Memory B cell (primary cell): ENCODE measurements at regions not wholly inside any gene's neighbourhood (a gene's known extent, or its start where the extent isn't known, plus 50 kb on each side); places are given as distances from the start of the nearest gene placed in this dataset.
"Not testable (repeated sequence)": the region's sequence is repeated elsewhere in the genome, so short reads cannot be mapped to it uniquely, and the experiment has no call there.

Experiments
- ATAC-seq: fragments of 150-1000 bp; cut with Tn5 transposase; 2 replicates; pipeline ENCODE4 v1.10.0; 2021; ENCODE audit warnings: low read depth, mild to moderate bottlenecking, moderate library complexity
- DNase-seq, 2 donors: peaks; one replicate each; pipeline ENCODE4 v3.0.0; 2022; ENCODE audit warnings: low spot score in 2 of 2
- H3K27ac Mint-ChIP-seq: one replicate; pipeline ENCODE4 v1.8.0; 2022; ENCODE audit warnings: mild to moderate bottlenecking, moderate library complexity, mixed read lengths
- H3K27me3 Mint-ChIP-seq: one replicate; pipeline ENCODE4 v1.8.0; 2022; ENCODE audit warnings: mixed read lengths
- H3K36me3 Mint-ChIP-seq: one replicate; pipeline ENCODE4 v1.8.0; 2022; ENCODE audit warnings: mild to moderate bottlenecking, mixed read lengths
- H3K4me1 Mint-ChIP-seq: one replicate; pipeline ENCODE4 v1.8.0; 2022; ENCODE audit warnings: mixed read lengths
- H3K4me3 Mint-ChIP-seq: one replicate; pipeline ENCODE4 v1.8.0; 2022; ENCODE audit warnings: mild to moderate bottlenecking, moderate library complexity, mixed read lengths
- H3K9me3 Mint-ChIP-seq: one replicate; pipeline ENCODE4 v1.8.0; 2022; ENCODE audit warnings: mixed read lengths

- no peaks in the 10 kb centered on the region for H3K36me3 Mint-ChIP-seq
- ATAC-seq = no peak
- no peaks in the 10 kb centered on the region for H3K9me3 Mint-ChIP-seq
- no peak overlapping the region for H3K4me3 Mint-ChIP-seq
- no peaks in the 10 kb centered on the region for H3K27me3 Mint-ChIP-seq
- H3K4me1 Mint-ChIP-seq = no peaks in the 10 kb centered on the region
- no peak overlapping the region for H3K27ac Mint-ChIP-seq
- DNase-seq = no peak
Measured at GRCh38 chr3:153277029-153277428, 115.0 kb downstream of the RAP2B start.

- DNase-seq, H3K27me3 Mint-ChIP-seq, H3K27ac Mint-ChIP-seq, H3K4me3 Mint-ChIP-seq, H3K9me3 Mint-ChIP-seq, H3K36me3 Mint-ChIP-seq, H3K4me1 Mint-ChIP-seq, ATAC-seq: not testable (repeated sequence)
Measured at GRCh38 chr3:153281236-153281997, 119.4 kb downstream of the RAP2B start.

GRCh38 chr3:153282355-153282754, 120.3 kb downstream of the RAP2B start:
- no peak for ATAC-seq
- H3K27me3 Mint-ChIP-seq = no peaks in the 10 kb centered on the region

DNA sequence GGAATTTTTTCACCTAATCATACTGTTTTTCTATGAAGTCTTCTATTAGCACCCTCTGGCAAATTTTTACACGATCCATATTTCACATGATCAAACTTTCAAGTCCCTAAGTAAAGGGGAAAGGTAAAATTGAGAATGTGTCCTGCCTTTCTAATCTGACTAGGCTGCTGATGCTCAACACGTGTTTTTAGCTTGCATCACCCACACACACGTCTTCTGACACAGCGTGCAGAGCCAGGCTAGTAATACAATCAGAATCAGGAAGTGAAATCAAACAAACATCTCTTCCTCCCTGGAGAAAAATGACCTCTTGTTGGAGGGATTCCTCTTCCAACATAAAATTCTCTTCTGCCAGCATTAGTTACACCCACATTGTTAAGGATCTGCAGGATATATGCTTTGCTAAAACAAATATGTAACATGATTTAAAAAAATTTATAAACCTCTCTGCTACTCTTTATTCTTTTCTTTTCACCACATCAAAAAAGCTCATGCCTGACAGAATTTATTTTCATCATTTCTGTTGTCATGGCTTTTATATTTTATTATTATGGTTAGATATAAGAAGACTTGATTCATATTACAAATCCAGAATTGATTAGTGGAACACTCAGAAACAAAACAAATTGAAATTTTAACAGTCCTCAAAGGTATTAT, 122.4 kb downstream of the RAP2B start:
- H3K9me3 Mint-ChIP-seq = no peaks in the 10 kb centered on the region
- no peaks in the 10 kb centered on the region for H3K27me3 Mint-ChIP-seq
- peak; percentile 94 for ATAC-seq
- H3K27ac Mint-ChIP-seq = peak overlapping the region; percentile 75
- DNase-seq = peak in 1 of 2 donors; percentile 9
- peaks cover 11% of the 10 kb centered on the region for H3K4me1 Mint-ChIP-seq
- no peaks in the 10 kb centered on the region for H3K36me3 Mint-ChIP-seq
- H3K4me3 Mint-ChIP-seq = no peak overlapping the region

More at GRCh38 chr3:153282355-153282754, 120.3 kb downstream of the RAP2B start:
- H3K9me3 Mint-ChIP-seq = no peaks in the 10 kb centered on the region
- peaks cover 7% of the 10 kb centered on the region for H3K4me1 Mint-ChIP-seq
- H3K4me3 Mint-ChIP-seq = no peak overlapping the region
- no peak overlapping the region for H3K27ac Mint-ChIP-seq
- no peak for DNase-seq
- no peaks in the 10 kb centered on the region for H3K36me3 Mint-ChIP-seq

DNA sequence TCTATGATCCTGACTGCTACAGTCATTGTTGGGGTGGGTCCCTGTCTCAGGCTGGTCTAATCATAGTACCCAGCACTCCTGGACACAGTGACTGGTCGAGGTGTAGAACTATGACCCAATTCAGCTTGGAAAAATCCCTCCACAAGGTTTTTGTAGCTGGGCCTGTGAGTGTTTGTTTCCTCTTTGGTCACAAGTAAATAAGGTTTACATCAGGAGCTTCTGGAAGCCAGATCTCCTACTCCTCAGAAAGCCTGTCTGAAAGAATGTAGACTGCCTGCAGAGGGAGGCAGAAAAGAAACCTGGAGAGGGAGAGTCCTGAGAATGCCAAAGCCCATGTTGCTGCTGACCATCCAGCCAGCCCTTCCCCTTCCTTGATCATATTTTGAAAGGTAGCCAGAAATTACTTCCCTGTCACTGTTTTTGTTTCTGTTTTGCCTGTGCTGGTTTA, 123.2 kb downstream of the RAP2B start:
- no peaks in the 10 kb centered on the region for H3K36me3 Mint-ChIP-seq
- no peak overlapping the region for H3K4me3 Mint-ChIP-seq
- H3K9me3 Mint-ChIP-seq = no peaks in the 10 kb centered on the region
- DNase-seq (no peak), ATAC-seq (no peak)
- peaks cover 11% of the 10 kb centered on the region for H3K4me1 Mint-ChIP-seq
- H3K27me3 Mint-ChIP-seq = no peaks in the 10 kb centered on the region
- H3K27ac Mint-ChIP-seq = no peak overlapping the region

DNA sequence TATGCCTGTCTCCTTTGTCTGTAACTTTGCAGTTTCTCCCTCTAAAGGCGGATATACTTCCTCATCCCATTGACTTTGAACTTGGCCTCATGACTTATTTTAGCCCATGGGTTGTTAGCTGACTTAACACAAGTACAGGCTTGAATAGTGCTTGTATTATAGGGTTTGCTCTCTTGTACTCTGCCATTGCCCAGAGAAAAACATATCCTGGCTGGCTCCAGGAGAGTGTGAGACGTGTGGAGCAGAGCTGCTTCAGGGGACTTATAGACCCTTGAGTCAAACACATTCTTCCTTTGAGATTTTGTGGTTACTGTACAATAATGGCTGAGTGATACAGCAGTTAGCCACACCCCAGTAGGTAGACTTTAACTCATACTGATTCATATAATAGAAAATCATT, 124.0 kb downstream of the RAP2B start:
- DNase-seq (no peak), ATAC-seq (no peak)
- H3K27me3 Mint-ChIP-seq = no peaks in the 10 kb centered on the region
- H3K9me3 Mint-ChIP-seq = no peaks in the 10 kb centered on the region
- H3K4me3 Mint-ChIP-seq = no peak overlapping the region
- H3K4me1 Mint-ChIP-seq = peaks cover 11% of the 10 kb centered on the region
- peak overlapping the region; percentile 50 for H3K27ac Mint-ChIP-seq
- H3K36me3 Mint-ChIP-seq = no peaks in the 10 kb centered on the region

GRCh38 chr3:153287017-153287416, 125.0 kb downstream of the RAP2B start:
- Mint-ChIP-seq H3K27me3 (no peaks in the 10 kb centered on the region), H3K9me3 (no peaks in the 10 kb centered on the region), H3K4me3 (no peak overlapping the region), H3K4me1 (peaks cover 16% of the 10 kb centered on the region), H3K27ac (no peak overlapping the region), H3K36me3 (no peaks in the 10 kb centered on the region)
- no peak for ATAC-seq
- no peak for DNase-seq

- Mint-ChIP-seq H3K36me3 (no peaks in the 10 kb centered on the region), H3K9me3 (no peaks in the 10 kb centered on the region), H3K27ac (no peak overlapping the region), H3K4me3 (no peak overlapping the region), H3K27me3 (no peaks in the 10 kb centered on the region), H3K4me1 (peaks cover 14% of the 10 kb centered on the region)
- no peak for DNase-seq
- ATAC-seq = no peak
Measured at GRCh38 chr3:153289334-153289808, 127.3 kb downstream of the RAP2B start.

DNA sequence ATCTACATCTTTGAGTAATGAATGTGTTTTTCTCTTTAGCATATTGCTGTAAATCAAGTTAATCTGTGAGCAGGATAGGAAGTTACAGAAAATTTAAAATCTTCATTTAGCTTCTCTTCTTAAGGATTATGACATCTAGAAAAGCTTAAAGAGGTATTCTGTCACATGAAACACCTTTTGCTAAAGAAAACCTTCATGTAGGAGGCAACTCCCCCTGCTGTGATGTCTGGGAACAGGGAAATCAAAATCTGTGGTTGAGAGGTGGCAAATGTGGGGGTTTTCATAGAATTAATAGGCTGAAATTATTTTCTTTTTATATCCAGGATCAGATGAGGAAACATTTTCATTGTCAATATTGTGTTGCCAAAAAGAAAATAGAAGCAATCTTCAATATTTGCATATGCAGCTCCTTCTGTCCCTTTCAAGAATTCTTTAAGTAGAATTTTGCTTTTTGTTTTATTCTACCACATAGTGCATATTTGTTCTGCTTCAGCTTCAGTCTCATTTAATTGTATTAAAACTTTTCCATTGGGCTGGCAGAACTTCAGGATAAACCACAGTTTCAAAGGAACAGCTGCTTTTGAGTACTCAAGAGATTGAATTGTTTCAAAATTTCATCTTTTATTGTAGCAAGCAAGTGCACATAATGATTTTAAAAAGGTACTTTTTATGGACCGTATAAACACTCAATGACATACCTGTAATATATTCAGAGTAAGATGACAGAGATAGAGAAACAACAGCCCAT, 128.4 kb downstream of the RAP2B start:
- no peak for ATAC-seq

DNA sequence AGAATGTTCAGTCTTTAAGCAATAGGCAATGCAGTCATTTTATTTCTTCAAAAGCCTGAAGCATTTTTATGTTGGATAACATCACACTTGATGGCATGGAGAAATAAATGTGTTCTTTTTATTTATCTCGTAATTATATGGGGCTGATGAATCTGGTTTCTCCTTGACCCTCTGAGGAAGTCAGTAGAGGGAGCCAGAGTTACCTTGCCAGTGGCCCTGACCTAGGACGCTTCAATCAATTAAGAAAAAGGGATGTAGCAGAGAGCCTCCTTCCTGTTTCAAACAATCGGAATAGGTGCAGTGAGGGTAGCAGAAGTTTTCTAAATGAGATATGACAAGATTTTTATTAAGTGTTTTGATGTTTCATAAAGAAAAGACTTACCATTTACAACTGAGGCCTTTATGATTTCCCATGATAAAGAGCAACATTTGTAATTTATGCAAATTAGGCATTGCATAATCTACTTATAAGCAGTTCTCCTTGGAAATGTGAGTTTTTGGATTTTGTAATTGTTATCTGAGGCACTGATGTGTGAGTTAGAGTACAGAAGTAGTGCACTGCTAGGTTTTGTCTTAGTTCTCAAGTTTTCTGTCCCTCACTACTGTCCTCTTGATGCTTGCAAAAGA, 129.1 kb downstream of the RAP2B start:
- Mint-ChIP-seq H3K4me3 (no peak overlapping the region), H3K4me1 (peaks cover 9% of the 10 kb centered on the region), H3K27me3 (no peaks in the 10 kb centered on the region), H3K9me3 (no peaks in the 10 kb centered on the region), H3K27ac (no peak overlapping the region), H3K36me3 (no peaks in the 10 kb centered on the region)
- DNase-seq (no peak), ATAC-seq (peak; percentile 67)

More for the DNA sequence above, 128.4 kb downstream of the RAP2B start:
- no peaks in the 10 kb centered on the region for H3K36me3 Mint-ChIP-seq
- H3K4me1 Mint-ChIP-seq = peaks cover 13% of the 10 kb centered on the region
- no peaks in the 10 kb centered on the region for H3K27me3 Mint-ChIP-seq
- H3K4me3 Mint-ChIP-seq = no peak overlapping the region
- H3K27ac Mint-ChIP-seq = no peak overlapping the region
- no peaks in the 10 kb centered on the region for H3K9me3 Mint-ChIP-seq
- no peak for DNase-seq

DNA sequence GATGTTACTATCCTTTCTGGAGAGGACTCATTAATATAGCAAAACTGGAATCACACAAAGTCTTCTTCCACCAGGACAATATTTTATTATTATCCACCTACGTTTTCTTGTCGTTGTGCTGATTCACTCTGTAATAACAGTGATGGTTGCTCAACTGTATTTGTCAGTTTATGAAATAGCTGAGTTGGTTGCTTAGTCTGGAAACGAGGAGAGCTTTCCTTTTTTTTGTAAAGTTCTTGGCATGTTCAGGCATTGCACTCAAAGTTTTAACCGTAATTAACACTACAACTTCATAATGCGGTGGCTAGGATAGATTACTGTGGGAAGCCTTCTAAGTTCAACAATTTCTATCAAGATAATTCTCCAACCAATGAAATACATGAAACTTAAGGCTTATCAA, 131.2 kb downstream of the RAP2B start:
- Mint-ChIP-seq H3K4me1 (peaks cover 6% of the 10 kb centered on the region), H3K9me3 (no peaks in the 10 kb centered on the region), H3K27me3 (peaks cover 2% of the 10 kb centered on the region), H3K4me3 (no peak overlapping the region), H3K36me3 (no peaks in the 10 kb centered on the region), H3K27ac (no peak overlapping the region)
- no peak for DNase-seq
- ATAC-seq = no peak

DNA sequence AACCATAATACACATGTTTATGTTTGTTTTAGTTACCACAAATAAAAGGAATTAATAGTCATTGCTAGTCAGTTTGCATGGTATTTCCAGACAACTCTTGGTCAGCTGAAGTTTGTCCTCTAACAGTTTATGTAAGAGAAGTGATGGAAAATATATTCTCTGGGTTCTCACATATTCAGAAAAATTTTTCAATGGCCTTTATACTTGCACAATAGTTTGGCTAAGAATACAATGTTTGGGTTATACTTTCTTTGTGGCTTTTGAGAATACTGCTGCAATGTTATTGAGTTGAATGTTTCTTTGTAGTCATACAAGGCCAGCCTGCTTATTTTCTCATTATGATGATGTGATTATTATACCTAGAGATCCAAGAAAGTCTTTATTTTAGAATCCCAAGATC, 133.9 kb downstream of the RAP2B start:
- Mint-ChIP-seq H3K9me3 (no peaks in the 10 kb centered on the region), H3K36me3 (no peaks in the 10 kb centered on the region), H3K27me3 (peaks cover 2% of the 10 kb centered on the region), H3K4me1 (peaks cover 6% of the 10 kb centered on the region), H3K27ac (no peak overlapping the region), H3K4me3 (no peak overlapping the region)
- no peak for ATAC-seq
- DNase-seq = no peak

GRCh38 chr3:153305189-153305588, 143.2 kb downstream of the RAP2B start:
- Mint-ChIP-seq H3K27me3 (peaks cover 2% of the 10 kb centered on the region), H3K36me3 (no peaks in the 10 kb centered on the region), H3K9me3 (no peaks in the 10 kb centered on the region), H3K4me1 (no peaks in the 10 kb centered on the region), H3K4me3 (no peak overlapping the region), H3K27ac (no peak overlapping the region)
- DNase-seq = no peak
- ATAC-seq = no peak

DNA sequence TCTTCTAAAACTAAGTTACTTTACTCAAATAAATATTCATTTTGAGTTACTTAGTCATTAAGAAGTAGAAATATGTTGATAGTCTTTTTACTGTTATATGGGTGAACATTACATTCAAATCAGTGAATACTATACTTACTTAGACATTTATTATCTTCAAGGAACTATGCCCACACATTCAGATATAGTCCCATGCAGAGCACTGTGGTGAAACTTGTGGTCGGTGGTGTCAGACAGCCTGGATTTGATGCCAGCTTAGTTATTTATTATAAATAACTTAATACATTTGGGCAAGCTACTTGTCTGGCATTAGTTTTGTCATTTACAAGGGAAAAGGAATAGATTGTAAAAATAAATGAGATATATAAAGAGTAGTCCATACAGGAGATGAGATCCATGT, 149.5 kb downstream of the RAP2B start:
- no peak overlapping the region for H3K4me3 Mint-ChIP-seq
- H3K4me1 Mint-ChIP-seq = no peaks in the 10 kb centered on the region
- H3K27ac Mint-ChIP-seq = no peak overlapping the region
- H3K27me3 Mint-ChIP-seq = peaks cover 3% of the 10 kb centered on the region
- peaks cover 4% of the 10 kb centered on the region for H3K9me3 Mint-ChIP-seq
- DNase-seq (no peak), ATAC-seq (no peak)
- H3K36me3 Mint-ChIP-seq = peaks cover 4% of the 10 kb centered on the region
